CD4-positive, alpha-beta memory T cell (primary cell): ENCODE measurements at regions not wholly inside any gene's neighbourhood (a gene's known extent, or its start where the extent isn't known, plus 50 kb on each side); places are given as distances from the start of the nearest gene placed in this dataset.
"Not testable (repeated sequence)": the region's sequence is repeated elsewhere in the genome, so short reads cannot be mapped to it uniquely, and the experiment has no call there.

ENCODE experiments used
- CTCF ChIA-PET: fragments of 350-600 bp; sonication (Branson Sonifier 250); formaldehyde crosslinking; loops from one replicate; lab custom pipeline; 2021; ENCODE audit warnings: inconsistent platforms; ENCODE audit not compliant: partially characterized antibody; lab: Charles Lee
- POLR2A ChIA-PET: fragments of 350-600 bp; sonication (Branson Sonifier 250); formaldehyde crosslinking; loops from one replicate; lab custom pipeline; 2021; ENCODE audit not compliant: partially characterized antibody; lab: Charles Lee
- DNase-seq, 5 donors: peaks; one replicate each; pipeline versions ENCODE4 v3.0.0 to v3.0.0-alpha.2; 2020 to 2022; ENCODE audit warnings: mixed read lengths in 1 of 5
- H3K27ac ChIP-seq: one replicate; pipeline ENCODE4 v1.7.0; 2013; ENCODE audit warnings: low read depth, low read length
- H3K27me3 ChIP-seq: 2 replicates; pipeline ENCODE4 v1.7.0; 2013; ENCODE audit warnings: mild to moderate bottlenecking, low read length, moderate library complexity; ENCODE audit not compliant: insufficient read depth
- H3K36me3 ChIP-seq: 2 replicates; pipeline ENCODE4 v1.7.0; 2013; ENCODE audit warnings: mild to moderate bottlenecking, low read length, moderate library complexity; ENCODE audit not compliant: insufficient read depth
- H3K4me1 ChIP-seq: 2 replicates; pipeline ENCODE4 v1.7.0; 2013; ENCODE audit warnings: mild to moderate bottlenecking, low read length, moderate library complexity; ENCODE audit not compliant: insufficient read depth
- H3K4me3 ChIP-seq, 2 donors: one replicate each; pipeline ENCODE4 v1.7.0; 2013; ENCODE audit warnings: low read length in 2 of 2, mild to moderate bottlenecking in 1 of 2
- H3K9me3 ChIP-seq, 2 donors: one replicate each; pipeline ENCODE4 v1.7.0; 2013; ENCODE audit warnings: low read length in 2 of 2, control low read depth in 1 of 2; ENCODE audit not compliant: control insufficient read depth in 1 of 2
- H3K27ac Mint-ChIP-seq, 7 donors: one replicate each; pipeline ENCODE4 v1.8.0; 2020 to 2021; ENCODE audit warnings: mixed read lengths in 7 of 7, mild to moderate bottlenecking in 6 of 7, inconsistent platforms in 3 of 7, moderate library complexity in 3 of 7
- H3K27me3 Mint-ChIP-seq, 2 donors: one replicate each; pipeline ENCODE4 v1.8.0; 2020 to 2021; ENCODE audit warnings: mixed read lengths in 2 of 2
- H3K36me3 Mint-ChIP-seq, 2 donors: one replicate each; pipeline ENCODE4 v1.8.0; 2020 to 2021; ENCODE audit warnings: mixed read lengths in 2 of 2, inconsistent platforms in 1 of 2, mild to moderate bottlenecking in 1 of 2
- H3K4me1 Mint-ChIP-seq, 4 donors: one replicate each; pipeline ENCODE4 v1.8.0; 2020 to 2021; ENCODE audit warnings: mixed read lengths in 4 of 4, mild to moderate bottlenecking in 1 of 4
- H3K4me3 Mint-ChIP-seq, 8 donors: one replicate each; pipeline ENCODE4 v1.8.0; 2020 to 2021; ENCODE audit warnings: mixed read lengths in 8 of 8, mild to moderate bottlenecking in 7 of 8, moderate library complexity in 6 of 8, inconsistent platforms in 3 of 8
- H3K9me3 Mint-ChIP-seq, 8 donors: one replicate each; pipeline ENCODE4 v1.8.0; 2020 to 2021; ENCODE audit warnings: mixed read lengths in 8 of 8, mild to moderate bottlenecking in 5 of 8, inconsistent platforms in 3 of 8, moderate library complexity in 1 of 8
- intact Hi-C: fragments of 100-400 bp; cut with micrococcal nuclease; formaldehyde crosslinking; loops from one replicate; pipeline ENCODE4 v1.15.1; 2023

- Mint-ChIP-seq H3K27me3 (no peaks in the 10 kb centered on the region), H3K36me3 (no peaks in the 10 kb centered on the region), H3K27ac (no peak overlapping the region), H3K4me1 (peaks cover 13 to 48% (median 32%) of the 10 kb centered on the region in 4 donors), H3K9me3 (no peaks in the 10 kb centered on the region), H3K4me3 (no peak overlapping the region)
- ChIA-PET CTCF (interaction anchor here (1.1 to 1.5 kb wide), 3 partner anchors 13 to 22 kb away, joined by 4 to 7 read pairs (median 4); no protein-coding TSS in a partner anchor), POLR2A (no interaction called here)
- Histone ChIP-seq H3K36me3 (no peaks in the 10 kb centered on the region), H3K4me3 (no peak overlapping the region), H3K9me3 (no peaks in the 10 kb centered on the region), H3K4me1 (peaks cover 33% of the 10 kb centered on the region), H3K27ac (no peak overlapping the region), H3K27me3 (no peaks in the 10 kb centered on the region)
- DNase-seq, result no peak
- intact Hi-C loops, result no loop called here
Measured at GRCh38 chr7:142513178-142513955, 235.9 kb upstream of the PRSS1 start.

GRCh38 chr7:142511801-142512200 lies 237.5 kb upstream of the PRSS1 start:
- peaks cover 38% of the 10 kb centered on the region for H3K4me1 ChIP-seq
- no peaks in the 10 kb centered on the region for H3K27me3 ChIP-seq
- ChIA-PET CTCF (interaction anchor here (1.1 to 1.3 kb wide), 2 partner anchors 23 to 29 kb away, joined by 3 to 4 read pairs; no protein-coding TSS in a partner anchor), POLR2A (interaction anchor here (0.8 kb wide), 1 partner anchor 300 kb away, joined by 3 read pairs; no protein-coding TSS in a partner anchor)
- Mint-ChIP-seq H3K4me1 (peaks cover 18 to 54% (median 37%) of the 10 kb centered on the region in 4 donors), H3K9me3 (no peaks in the 10 kb centered on the region), H3K36me3 (no peaks in the 10 kb centered on the region), H3K4me3 (peak overlapping the region in 2 of 8 donors; percentile 3 to 43), H3K27me3 (no peaks in the 10 kb centered on the region), H3K27ac (peak overlapping the region in 2 of 7 donors; percentile 35 to 57)
- H3K27ac ChIP-seq, result no peak overlapping the region
- no peak overlapping the region for H3K4me3 ChIP-seq
- DNase-seq, result no peak
- H3K36me3 ChIP-seq, result no peaks in the 10 kb centered on the region
- H3K9me3 ChIP-seq, result no peaks in the 10 kb centered on the region
- intact Hi-C loops, result no loop called here

- no peaks in the 10 kb centered on the region for H3K36me3 Mint-ChIP-seq
- H3K4me3 ChIP-seq, result no peak overlapping the region
- no peaks in the 10 kb centered on the region for H3K27me3 Mint-ChIP-seq
- no peaks in the 10 kb centered on the region for H3K9me3 ChIP-seq
- intact Hi-C loops, result no loop called here
- DNase-seq, result no peak
- ChIA-PET CTCF (interaction anchor here (1.1 to 1.3 kb wide), 2 partner anchors 23 to 29 kb away, joined by 3 to 4 read pairs; no protein-coding TSS in a partner anchor), POLR2A (interaction anchor here (0.8 to 1.2 kb wide), 2 partner anchors 11 to 301 kb away, joined by 3 to 4 read pairs; no protein-coding TSS in a partner anchor)
- no peaks in the 10 kb centered on the region for H3K36me3 ChIP-seq
- H3K27me3 ChIP-seq, result no peaks in the 10 kb centered on the region
- H3K27ac ChIP-seq, result no peak overlapping the region
- H3K27ac Mint-ChIP-seq, result peak overlapping the region in 2 of 7 donors; percentile 57 to 59
- H3K4me3 Mint-ChIP-seq, result peak overlapping the region in 2 of 8 donors; percentile 3 to 43
- H3K9me3 Mint-ChIP-seq, result no peaks in the 10 kb centered on the region
- H3K4me1 ChIP-seq, result peaks cover 38% of the 10 kb centered on the region
- peaks cover 16 to 51% (median 34%) of the 10 kb centered on the region in 4 donors for H3K4me1 Mint-ChIP-seq
Measured at GRCh38 chr7:142511374-142511773, 237.9 kb upstream of the PRSS1 start.

- H3K9me3 ChIP-seq, H3K36me3 ChIP-seq, H3K27ac ChIP-seq, H3K9me3 Mint-ChIP-seq, intact Hi-C loops, DNase-seq, H3K4me3 ChIP-seq, H3K36me3 Mint-ChIP-seq, H3K27me3 ChIP-seq, H3K27me3 Mint-ChIP-seq: not testable (repeated sequence)
- Mint-ChIP-seq H3K4me3 (peak overlapping the region in 2 of 8 donors; percentile 4 to 7), H3K4me1 (peaks cover 10 to 44% (median 27%) of the 10 kb centered on the region in 4 donors), H3K27ac (peak overlapping the region in 6 of 7 donors; percentile 19 to 94 (median 81))
- ChIA-PET CTCF (interaction anchor here (1.2 kb wide), 1 partner anchor 16 kb away, joined by 3 read pairs; no protein-coding TSS in a partner anchor), POLR2A (interaction anchor here (1.8 kb wide), 1 partner anchor 299 kb away, joined by 6 read pairs; no protein-coding TSS in a partner anchor)
- H3K4me1 ChIP-seq, result peaks cover 31% of the 10 kb centered on the region
Measured at GRCh38 chr7:142509235-142509634, 240.0 kb upstream of the PRSS1 start.

- no peaks in the 10 kb centered on the region for H3K27me3 Mint-ChIP-seq
- POLR2A ChIA-PET, result interaction anchor here (0.9 to 1.8 kb wide), 3 partner anchors 11 to 300 kb away, joined by 3 to 6 read pairs (median 3); no protein-coding TSS in a partner anchor
- Histone ChIP-seq H3K36me3 (no peaks in the 10 kb centered on the region), H3K4me3 (no peak overlapping the region), H3K27me3 (no peaks in the 10 kb centered on the region), H3K9me3 (no peaks in the 10 kb centered on the region), H3K27ac (no peak overlapping the region), H3K4me1 (peaks cover 31% of the 10 kb centered on the region)
- CTCF ChIA-PET, result interaction anchor here (0.7 to 1.2 kb wide), 5 partner anchors 10 to 17 kb away, joined by 3 to 4 read pairs (median 4); no protein-coding TSS in a partner anchor
- DNase-seq, result peak; percentile 15 to 62 (median 19)
- peak overlapping the region in 7 of 8 donors; percentile 4 to 65 (median 51) for H3K4me3 Mint-ChIP-seq
- H3K4me1 Mint-ChIP-seq, result peaks cover 10 to 44% (median 27%) of the 10 kb centered on the region in 4 donors
- H3K27ac Mint-ChIP-seq, result peak overlapping the region; percentile 50 to 94 (median 83)
- no peaks in the 10 kb centered on the region for H3K9me3 Mint-ChIP-seq
- no peaks in the 10 kb centered on the region for H3K36me3 Mint-ChIP-seq
- intact Hi-C loops, result loop anchor here (1.0 kb wide), 1 partner anchor 8 kb away; no protein-coding TSS in a partner anchor
Measured at GRCh38 chr7:142508251-142508650, 241.0 kb upstream of the PRSS1 start.

- no peaks in the 10 kb centered on the region for H3K36me3 ChIP-seq
- no peaks in the 10 kb centered on the region for H3K27me3 ChIP-seq
- H3K27ac ChIP-seq, result no peak overlapping the region
- CTCF ChIA-PET, result interaction anchor here (0.7 to 1.1 kb wide), 4 partner anchors 10 to 16 kb away, joined by 3 to 4 read pairs (median 4); no protein-coding TSS in a partner anchor
- Mint-ChIP-seq H3K4me3 (peak overlapping the region in 2 of 8 donors; percentile 51 to 59), H3K27ac (peak overlapping the region; percentile 50 to 94 (median 79)), H3K36me3 (no peaks in the 10 kb centered on the region), H3K9me3 (no peaks in the 10 kb centered on the region), H3K4me1 (peaks cover 10 to 42% (median 27%) of the 10 kb centered on the region in 4 donors), H3K27me3 (no peaks in the 10 kb centered on the region)
- no peak for DNase-seq
- POLR2A ChIA-PET, result interaction anchor here (0.9 to 1.8 kb wide), 3 partner anchors 11 to 301 kb away, joined by 3 to 6 read pairs (median 3); no protein-coding TSS in a partner anchor
- H3K4me1 ChIP-seq, result peaks cover 31% of the 10 kb centered on the region
- no peak overlapping the region for H3K4me3 ChIP-seq
- H3K9me3 ChIP-seq, result no peaks in the 10 kb centered on the region
- intact Hi-C loops, result loop anchor here (1.0 kb wide), 1 partner anchor 7 kb away; no protein-coding TSS in a partner anchor
Measured at GRCh38 chr7:142507799-142508198, 241.5 kb upstream of the PRSS1 start.
